Mesendoderm (in vitro differentiated cells): ENCODE measurements at regions not wholly inside any gene's neighbourhood (a gene's known extent, or its start where the extent isn't known, plus 50 kb on each side); places are given as distances from the start of the nearest gene placed in this dataset.
A peak's percentile ranks its signal among the peaks of the same experiment; 100 is the strongest.

ENCODE experiments used
- DNase-seq: peaks from one replicate; pipeline ENCODE4 v3.0.0; 2013
- H2AK5ac ChIP-seq: 2 replicates; pipeline ENCODE4 v1.6.1; 2013; ENCODE audit warnings: low read length, inconsistent platforms
- H2BK120ac ChIP-seq: 2 replicates; pipeline ENCODE4 v1.6.1; 2013; ENCODE audit warnings: low read depth, mild to moderate bottlenecking, low read length, moderate library complexity, mixed read lengths
- H2BK15ac ChIP-seq: replicated peaks from 2 replicates; pipeline ENCODE4 v1.6.1; 2013; ENCODE audit warnings: low read depth, mild to moderate bottlenecking, moderate library complexity
- H2BK5ac ChIP-seq: 2 replicates; pipeline ENCODE4 v1.6.1; 2013; ENCODE audit warnings: low read length, inconsistent platforms
- H3K18ac ChIP-seq: 2 replicates; pipeline ENCODE4 v1.6.1; 2013; ENCODE audit warnings: mild to moderate bottlenecking, low read length, mixed read lengths
- H3K23ac ChIP-seq: one replicate; pipeline ENCODE4 v1.6.1; 2013; ENCODE audit warnings: low read length
- H3K27ac ChIP-seq: 2 replicates; pipeline ENCODE4 v1.5.1; 2013; ENCODE audit warnings: low read depth, mild to moderate bottlenecking, inconsistent platforms, low read length, moderate library complexity
- H3K27me3 ChIP-seq: 2 replicates; pipeline ENCODE4 v1.6.1; 2013; ENCODE audit warnings: low read length, control low read depth, mild to moderate bottlenecking, inconsistent platforms; ENCODE audit not compliant: insufficient read depth, poor library complexity
- H3K36me3 ChIP-seq: 2 replicates; pipeline ENCODE4 v1.6.1; 2013; ENCODE audit warnings: low read length, inconsistent platforms; ENCODE audit not compliant: control insufficient read depth, insufficient read depth
- H3K4ac ChIP-seq: one replicate; pipeline ENCODE4 v1.6.1; 2013; ENCODE audit warnings: low read depth, mild to moderate bottlenecking, low read length, moderate library complexity
- H3K4me1 ChIP-seq: 2 replicates; pipeline ENCODE4 v1.6.1; 2013; ENCODE audit warnings: low read depth, low read length, inconsistent platforms; ENCODE audit not compliant: control insufficient read depth
- H3K4me2 ChIP-seq: 2 replicates; pipeline ENCODE4 v1.6.1; 2013; ENCODE audit warnings: low read length
- H3K4me3 ChIP-seq: 2 replicates; pipeline ENCODE4 v1.5.1; 2013; ENCODE audit warnings: mild to moderate bottlenecking, low read length
- H3K56ac ChIP-seq: one replicate; pipeline ENCODE4 v1.6.1; 2013; ENCODE audit warnings: low read length
- H3K79me1 ChIP-seq: 2 replicates; pipeline ENCODE4 v1.6.1; 2013; ENCODE audit warnings: low read length, inconsistent platforms
- H3K79me2 ChIP-seq: 2 replicates; pipeline ENCODE4 v1.6.1; 2013; ENCODE audit warnings: mild to moderate bottlenecking, low read length; ENCODE audit not compliant: control insufficient read depth, insufficient read depth
- H3K9ac ChIP-seq: 2 replicates; pipeline ENCODE4 v1.6.1; 2013; ENCODE audit warnings: low read length, inconsistent platforms
- H4K5ac ChIP-seq: one replicate; pipeline ENCODE4 v1.6.1; 2013; ENCODE audit warnings: low read length
- H4K8ac ChIP-seq: one replicate; pipeline ENCODE4 v1.6.1; 2013; ENCODE audit warnings: low read depth, mild to moderate bottlenecking, control low read depth, low read length, moderate library complexity
- WGBS: extraction: QIAGEN DNeasy Blood & Tissue Kit; methylation state at CpG from one replicate; pipeline ENCODE4 v1.1.7; 2013; ENCODE audit warnings: low lambda C conversion rate, missing lambda C conversion rate; ENCODE audit not compliant: insufficient coverage; ENCODE audit errors: extremely low coverage; 5-methylcytosine and 5-hydroxymethylcytosine counted together

GRCh38 chrX:33725535-33726210 lies 406.4 kb downstream of the FAM47A start:
- no peak overlapping the region for H3K18ac ChIP-seq
- no peaks in the 10 kb centered on the region for H3K27me3 ChIP-seq
- no peaks in the 10 kb centered on the region for H3K4me1 ChIP-seq
- H2BK5ac ChIP-seq, result no peak overlapping the region
- peak overlapping the region; percentile 17 for H3K9ac ChIP-seq
- no peak overlapping the region for H3K27ac ChIP-seq
- H3K79me1 ChIP-seq, result no peaks in the 10 kb centered on the region
- no peak overlapping the region for H2BK15ac ChIP-seq
- no peak overlapping the region for H3K56ac ChIP-seq
- no peak overlapping the region for H2AK5ac ChIP-seq
- H4K5ac ChIP-seq, result no peak overlapping the region
- DNase-seq, result peak; percentile 70
- H3K4me3 ChIP-seq, result no peak overlapping the region
- no peak overlapping the region for H3K4ac ChIP-seq
- no peak overlapping the region for H2BK120ac ChIP-seq
- no peaks in the 10 kb centered on the region for H3K79me2 ChIP-seq
- H3K36me3 ChIP-seq, result no peaks in the 10 kb centered on the region
- H3K23ac ChIP-seq, result no peak overlapping the region
- H3K4me2 ChIP-seq, result no peak overlapping the region
- no CpG with 5 or more reads among the region's 15 CpGs for WGBS
- no peak overlapping the region for H4K8ac ChIP-seq

- H4K8ac ChIP-seq, result no peak overlapping the region
- no peaks in the 10 kb centered on the region for H3K79me1 ChIP-seq
- no CpG with 5 or more reads among the region's 1 CpG for WGBS
- no peak for DNase-seq
- H3K27me3 ChIP-seq, result no peaks in the 10 kb centered on the region
- no peaks in the 10 kb centered on the region for H3K79me2 ChIP-seq
- H3K27ac ChIP-seq, result no peak overlapping the region
- no peak overlapping the region for H3K9ac ChIP-seq
- H3K18ac ChIP-seq, result no peak overlapping the region
- no peak overlapping the region for H3K23ac ChIP-seq
- H3K56ac ChIP-seq, result no peak overlapping the region
- H3K36me3 ChIP-seq, result no peaks in the 10 kb centered on the region
- H4K5ac ChIP-seq, result no peak overlapping the region
- H3K4ac ChIP-seq, result no peak overlapping the region
- no peaks in the 10 kb centered on the region for H3K4me1 ChIP-seq
- no peak overlapping the region for H2BK120ac ChIP-seq
- no peak overlapping the region for H3K4me2 ChIP-seq
- no peak overlapping the region for H2BK5ac ChIP-seq
- no peak overlapping the region for H2AK5ac ChIP-seq
- no peak overlapping the region for H3K4me3 ChIP-seq
- no peak overlapping the region for H2BK15ac ChIP-seq
Observed at GRCh38 chrX:33721927-33722326, 410.2 kb downstream of the FAM47A start.

GRCh38 chrX:33686105-33686504 lies 446.0 kb downstream of the FAM47A start:
- WGBS, result no CpG with 5 or more reads among the region's 1 CpG

More at GRCh38 chrX:33686105-33686504, 446.0 kb downstream of the FAM47A start:
- Histone ChIP-seq H3K4me2 (no peak overlapping the region), H2BK5ac (no peak overlapping the region), H2BK120ac (no peak overlapping the region), H3K4me1 (no peaks in the 10 kb centered on the region), H3K23ac (no peak overlapping the region), H3K4ac (no peak overlapping the region), H2BK15ac (no peak overlapping the region), H4K5ac (no peak overlapping the region), H3K56ac (no peak overlapping the region), H3K79me1 (no peaks in the 10 kb centered on the region), H3K27me3 (no peaks in the 10 kb centered on the region), H3K79me2 (no peaks in the 10 kb centered on the region), H3K36me3 (no peaks in the 10 kb centered on the region), H2AK5ac (no peak overlapping the region), H4K8ac (no peak overlapping the region), H3K27ac (no peak overlapping the region), H3K9ac (no peak overlapping the region), H3K18ac (no peak overlapping the region), H3K4me3 (no peak overlapping the region)
- no peak for DNase-seq
